IPS-18c (cell line): ENCODE measurements at regions not wholly inside any gene's neighbourhood (a gene's known extent, or its start where the extent isn't known, plus 50 kb on each side); places are given as distances from the start of the nearest gene placed in this dataset.

Experiments used
- H3K4me3 ChIP-seq: 2 replicates; pipeline ENCODE4 v1.7.0; 2013; ENCODE audit warnings: low read depth, mild to moderate bottlenecking, low read length, moderate library complexity; ENCODE audit not compliant: insufficient read depth
- H3K9me3 ChIP-seq: one replicate; pipeline ENCODE4 v1.6.1; 2013; ENCODE audit warnings: mild to moderate bottlenecking, low read length, moderate library complexity; ENCODE audit not compliant: control insufficient read depth, insufficient read depth

GRCh38 chr17:81345228-81346089 is 49.8 kb upstream of the BAHCC1 start:
- no peaks in the 10 kb centered on the region for H3K9me3 ChIP-seq
- peak overlapping the region; percentile 52 for H3K4me3 ChIP-seq
